ENCODE measurements at regions not wholly inside any gene's neighbourhood (a gene's known extent, or its start where the extent isn't known, plus 50 kb on each side); places are given as distances from the start of the nearest gene placed in this dataset.
"Not testable (repeated sequence)": the region's sequence is repeated elsewhere in the genome, so short reads cannot be mapped to it uniquely, and the experiment has no call there.

DNA sequence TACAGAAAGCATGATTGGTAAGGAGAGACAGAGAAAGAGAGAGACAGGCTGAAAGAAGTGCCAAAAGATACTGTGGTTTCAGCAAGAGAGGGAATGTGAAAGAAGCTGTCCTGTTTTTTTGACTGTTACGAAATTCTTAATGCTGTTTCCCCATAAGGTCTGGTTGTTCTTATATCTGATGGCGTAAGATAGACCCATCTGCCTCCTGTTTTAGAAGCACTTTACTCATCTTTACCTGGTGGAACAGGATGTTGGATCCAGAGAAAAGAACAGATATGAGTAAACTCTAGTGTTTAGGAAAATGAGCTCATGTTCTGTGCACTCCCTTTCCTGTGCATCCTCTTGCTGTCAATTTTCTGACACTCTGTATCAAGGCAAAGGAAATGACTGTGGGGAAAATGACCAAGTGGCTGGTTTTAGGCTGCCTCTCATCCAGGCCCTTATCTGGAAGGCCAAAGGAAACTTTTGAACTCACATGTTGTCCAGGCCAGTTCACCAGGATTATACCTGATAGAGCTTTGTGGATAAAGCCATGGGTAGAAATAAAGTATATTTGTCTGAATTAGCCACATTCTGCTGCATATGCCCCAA is 311.7 kb upstream of the HTR2C start:
- in situ Hi-C loops (cut with MboI; ENCODE audit: low pct_ligation_motif_present in 1 of 4, low pct_unique_long_range_greater_than_20kb in 1 of 4, low sequenced_read_pairs in 3 of 4) (no loop called here), intact Hi-C loops (cut with DNase I; ENCODE audit: low total_unique reads) (no loop called here)
- no peaks in the 10 kb centered on the region for H3K4me1 ChIP-seq
- H3K4me3 ChIP-seq, result no peak overlapping the region
- DNase-seq, result no peak
- TF ChIP-seq EP300 (IDR thresholded peaks at IDR 0.05; ENCODE audit: low read depth), result no peak
- TF ChIP-seq POLR2A (IDR thresholded peaks at IDR 0.05), result no peak
- no peak overlapping the region for H3K27ac ChIP-seq
- H3K36me3 ChIP-seq, result no peaks in the 10 kb centered on the region
- 82 to 100% methylated on average over 2 of the region's 2 CpGs for WGBS, 2 donors (ENCODE audit: low coverage in 1 of 2)
- H3K9me3 ChIP-seq, result no peaks in the 10 kb centered on the region
- no peaks in the 10 kb centered on the region for H3K27me3 ChIP-seq

DNA sequence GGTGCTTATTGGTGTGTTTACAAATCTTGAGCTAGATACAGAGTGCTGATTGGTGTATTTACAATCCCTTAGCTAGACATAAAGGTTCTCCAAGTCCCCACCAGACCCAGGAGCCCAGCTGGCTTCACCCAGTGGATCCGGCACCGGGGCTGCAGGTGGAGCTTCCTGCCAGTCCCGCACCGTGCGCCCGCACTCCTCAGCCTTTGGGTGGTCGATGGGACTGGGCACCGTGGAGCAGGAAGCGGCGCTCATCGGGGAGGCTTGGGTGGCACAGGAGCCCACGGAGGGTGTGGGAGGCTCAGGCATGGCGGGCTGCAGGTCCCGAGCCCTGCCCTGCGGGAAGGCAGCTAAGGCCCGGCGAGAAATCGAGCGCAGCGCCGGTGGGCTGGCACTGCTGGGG is 313.5 kb upstream of the HTR2C start:
- H3K9me3 ChIP-seq; in situ Hi-C loops (cut with MboI; ENCODE audit: low pct_ligation_motif_present in 1 of 4, low pct_unique_long_range_greater_than_20kb in 1 of 4, low sequenced_read_pairs in 3 of 4); H3K27ac ChIP-seq; H3K4me1 ChIP-seq; DNase-seq; H3K27me3 ChIP-seq; H3K36me3 ChIP-seq; H3K4me3 ChIP-seq; intact Hi-C loops (cut with DNase I; ENCODE audit: low total_unique reads): not testable (repeated sequence)
- 95% methylated on average over 14 of the region's 21 CpGs; no CpG with 5 or more reads in 1 of the 2 donors for WGBS, 2 donors (ENCODE audit: low coverage in 1 of 2)

DNA sequence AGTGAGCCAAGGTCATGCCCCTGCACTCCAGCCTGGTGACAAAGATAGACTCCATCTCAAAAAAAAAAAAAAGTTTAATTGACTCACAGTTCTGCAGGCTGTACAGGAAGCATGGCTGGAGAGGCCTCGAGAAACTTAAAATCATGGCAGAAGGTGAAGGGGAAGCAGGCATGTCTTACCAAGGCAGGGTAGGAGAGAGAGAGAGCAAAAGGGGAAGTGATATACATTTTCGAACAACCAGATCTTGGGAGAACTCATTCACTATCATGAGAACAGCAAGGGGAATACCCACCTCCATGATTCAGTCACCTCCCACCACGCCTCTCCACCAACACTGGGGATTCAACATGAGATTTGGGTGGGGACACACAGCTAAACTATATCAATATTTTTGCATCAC is 315.2 kb upstream of the HTR2C start:
- intact Hi-C loops (cut with DNase I; ENCODE audit: low total_unique reads) (no loop called here), in situ Hi-C loops (cut with MboI; ENCODE audit: low pct_ligation_motif_present in 1 of 4, low pct_unique_long_range_greater_than_20kb in 1 of 4, low sequenced_read_pairs in 3 of 4) (no loop called here)
- 49 to 68% methylated on average over 2 to 3 of the region's 3 CpGs for WGBS, 2 donors (ENCODE audit: low coverage in 1 of 2)

DNA sequence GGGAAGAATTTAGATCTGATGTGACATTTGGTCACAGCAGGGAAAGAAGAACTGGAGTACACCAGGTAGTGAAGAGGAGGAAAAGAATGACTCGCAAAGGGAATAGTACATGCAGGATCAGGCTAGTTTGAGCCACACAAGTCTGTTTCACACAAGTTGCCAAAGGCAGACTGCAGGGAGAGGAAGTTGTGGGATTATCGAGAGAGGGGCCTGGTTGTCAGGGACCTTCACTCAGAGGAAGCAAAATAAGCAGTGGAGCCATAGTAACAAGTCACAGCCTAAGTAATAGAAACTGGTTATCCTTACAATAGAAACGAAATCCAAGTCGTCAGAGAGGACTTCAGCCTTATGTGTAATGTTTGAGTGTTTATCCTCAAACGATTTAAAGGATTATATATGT is 316.7 kb upstream of the HTR2C start:
- Histone ChIP-seq H3K36me3 (no peaks in the 10 kb centered on the region), H3K27ac (no peak overlapping the region), H3K4me3 (no peak overlapping the region), H3K9me3 (no peaks in the 10 kb centered on the region), H3K4me1 (no peaks in the 10 kb centered on the region), H3K27me3 (no peaks in the 10 kb centered on the region)
- DNase-seq, result no peak
- 36 to 51% methylated on average over 3 to 5 of the region's 5 CpGs for WGBS, 2 donors (ENCODE audit: low coverage in 1 of 2)
- TF ChIP-seq, protein P1, sequence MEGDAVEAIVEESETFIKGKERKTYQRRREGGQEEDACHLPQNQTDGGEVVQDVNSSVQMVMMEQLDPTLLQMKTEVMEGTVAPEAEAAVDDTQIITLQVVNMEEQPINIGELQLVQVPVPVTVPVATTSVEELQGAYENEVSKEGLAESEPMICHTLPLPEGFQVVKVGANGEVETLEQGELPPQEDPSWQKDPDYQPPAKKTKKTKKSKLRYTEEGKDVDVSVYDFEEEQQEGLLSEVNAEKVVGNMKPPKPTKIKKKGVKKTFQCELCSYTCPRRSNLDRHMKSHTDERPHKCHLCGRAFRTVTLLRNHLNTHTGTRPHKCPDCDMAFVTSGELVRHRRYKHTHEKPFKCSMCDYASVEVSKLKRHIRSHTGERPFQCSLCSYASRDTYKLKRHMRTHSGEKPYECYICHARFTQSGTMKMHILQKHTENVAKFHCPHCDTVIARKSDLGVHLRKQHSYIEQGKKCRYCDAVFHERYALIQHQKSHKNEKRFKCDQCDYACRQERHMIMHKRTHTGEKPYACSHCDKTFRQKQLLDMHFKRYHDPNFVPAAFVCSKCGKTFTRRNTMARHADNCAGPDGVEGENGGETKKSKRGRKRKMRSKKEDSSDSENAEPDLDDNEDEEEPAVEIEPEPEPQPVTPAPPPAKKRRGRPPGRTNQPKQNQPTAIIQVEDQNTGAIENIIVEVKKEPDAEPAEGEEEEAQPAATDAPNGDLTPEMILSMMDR (IDR thresholded peaks at IDR 0.05), result no peak
- TF ChIP-seq EP300 (IDR thresholded peaks at IDR 0.05; ENCODE audit: low read depth), result no peak
- TF ChIP-seq POLR2A (IDR thresholded peaks at IDR 0.05), result no peak
- no peak for TF ChIP-seq POLR2AphosphoS5 (IDR thresholded peaks at IDR 0.05)
- intact Hi-C loops (cut with DNase I; ENCODE audit: low total_unique reads), result no loop called here
- in situ Hi-C loops (cut with MboI; ENCODE audit: low pct_ligation_motif_present in 1 of 4, low pct_unique_long_range_greater_than_20kb in 1 of 4, low sequenced_read_pairs in 3 of 4), result no loop called here

More for the DNA sequence above, 315.2 kb upstream of the HTR2C start:
- Histone ChIP-seq H3K4me1 (no peaks in the 10 kb centered on the region), H3K9me3 (no peaks in the 10 kb centered on the region), H3K36me3 (no peaks in the 10 kb centered on the region), H3K27me3 (no peaks in the 10 kb centered on the region), H3K4me3 (no peak overlapping the region), H3K27ac (no peak overlapping the region)
- DNase-seq, result no peak
- TF ChIP-seq, protein P1 (IDR thresholded peaks at IDR 0.05), result no peak
- TF ChIP-seq POLR2A (IDR thresholded peaks at IDR 0.05), result no peak

DNA sequence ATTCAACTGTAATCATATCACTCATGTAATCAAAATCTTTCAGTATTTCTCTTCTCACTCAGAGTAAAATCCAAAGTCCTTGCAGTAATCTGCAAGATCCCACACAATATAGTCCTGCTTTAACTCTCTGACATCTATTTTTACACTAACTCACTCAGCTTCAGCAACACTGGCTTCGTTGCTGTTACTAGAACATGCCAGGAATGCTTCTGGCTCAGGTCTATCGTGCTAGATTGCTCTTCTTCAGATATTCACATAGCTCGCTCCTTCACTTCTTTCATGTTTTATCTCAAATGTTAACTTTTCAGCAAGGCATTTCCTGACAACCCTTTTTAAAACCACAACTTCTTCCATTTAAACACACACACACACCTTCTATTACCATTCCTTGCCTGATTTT is 331.7 kb upstream of the HTR2C start:
- intact Hi-C loops (cut with DNase I; ENCODE audit: low total_unique reads), result no loop called here
- no peak for DNase-seq
- no peaks in the 10 kb centered on the region for H3K27me3 ChIP-seq
- in situ Hi-C loops (cut with MboI; ENCODE audit: low pct_ligation_motif_present in 1 of 4, low pct_unique_long_range_greater_than_20kb in 1 of 4, low sequenced_read_pairs in 3 of 4), result no loop called here
- H3K4me3 ChIP-seq, result no peak overlapping the region
- H3K27ac ChIP-seq, result no peak overlapping the region
- TF ChIP-seq POLR2AphosphoS5 (IDR thresholded peaks at IDR 0.05), result no peak
- TF ChIP-seq EP300 (IDR thresholded peaks at IDR 0.05; ENCODE audit: low read depth), result no peak
- no peak for TF ChIP-seq POLR2A (IDR thresholded peaks at IDR 0.05)
- TF ChIP-seq, protein P1 (IDR thresholded peaks at IDR 0.05), result no peak
- 44% methylated on average over 3 of the region's 3 CpGs; no CpG with 5 or more reads in 1 of the 2 donors for WGBS, 2 donors (ENCODE audit: low coverage in 1 of 2)
- H3K36me3 ChIP-seq, result no peaks in the 10 kb centered on the region
- H3K4me1 ChIP-seq, result no peaks in the 10 kb centered on the region
- H3K9me3 ChIP-seq, result no peaks in the 10 kb centered on the region
